Stimulated activated effector memory CD8-positive, alpha-beta T cell treated with anti-CD3 and anti-CD28 coated beads, Interleukin-12 subunit alpha, Interleukin-12 subunit beta, amount 100 ng/mL, for 72 hours (primary cell): ENCODE measurements at regions not wholly inside any gene's neighbourhood (a gene's known extent, or its start where the extent isn't known, plus 50 kb on each side); places are given as distances from the start of the nearest gene placed in this dataset.

Experiments used
- ATAC-seq: fragments of 150-1000 bp; cut with Tn5 transposase; 2 replicates; pipeline ENCODE4 v1.10.0; 2021
- DNase-seq, 2 donors: peaks; one replicate each; pipeline ENCODE4 v3.0.0; 2021 to 2022; ENCODE audit warnings: low spot score in 2 of 2
- H3K27ac Mint-ChIP-seq: one replicate; pipeline ENCODE4 v1.8.0; 2022; ENCODE audit warnings: mild to moderate bottlenecking, mixed read lengths
- H3K36me3 Mint-ChIP-seq: one replicate; pipeline ENCODE4 v1.8.0; 2022; ENCODE audit warnings: mild to moderate bottlenecking, mixed read lengths
- H3K4me1 Mint-ChIP-seq: one replicate; pipeline ENCODE4 v1.8.0; 2022; ENCODE audit warnings: mixed read lengths
- H3K4me3 Mint-ChIP-seq: one replicate; pipeline ENCODE4 v1.8.0; 2022; ENCODE audit warnings: mild to moderate bottlenecking, mixed read lengths
- H3K9me3 Mint-ChIP-seq: one replicate; pipeline ENCODE4 v1.8.0; 2022; ENCODE audit warnings: mixed read lengths

GRCh38 chr20:19849341-19850197 is 91.5 kb downstream of the RIN2 start:
- H3K9me3 Mint-ChIP-seq: peaks cover 2% of the 10 kb centered on the region
- H3K4me3 Mint-ChIP-seq: no peak overlapping the region
- H3K4me1 Mint-ChIP-seq: no peaks in the 10 kb centered on the region
- no peak overlapping the region for H3K27ac Mint-ChIP-seq
- no peaks in the 10 kb centered on the region for H3K36me3 Mint-ChIP-seq
- DNase-seq (no peak), ATAC-seq (no peak)

GRCh38 chr20:19850198-19850533 is 92.1 kb downstream of the RIN2 start:
- ATAC-seq (no peak), DNase-seq (no peak)
- no peaks in the 10 kb centered on the region for H3K36me3 Mint-ChIP-seq
- no peaks in the 10 kb centered on the region for H3K9me3 Mint-ChIP-seq
- no peak overlapping the region for H3K4me3 Mint-ChIP-seq
- H3K4me1 Mint-ChIP-seq: no peaks in the 10 kb centered on the region
- no peak overlapping the region for H3K27ac Mint-ChIP-seq

DNA sequence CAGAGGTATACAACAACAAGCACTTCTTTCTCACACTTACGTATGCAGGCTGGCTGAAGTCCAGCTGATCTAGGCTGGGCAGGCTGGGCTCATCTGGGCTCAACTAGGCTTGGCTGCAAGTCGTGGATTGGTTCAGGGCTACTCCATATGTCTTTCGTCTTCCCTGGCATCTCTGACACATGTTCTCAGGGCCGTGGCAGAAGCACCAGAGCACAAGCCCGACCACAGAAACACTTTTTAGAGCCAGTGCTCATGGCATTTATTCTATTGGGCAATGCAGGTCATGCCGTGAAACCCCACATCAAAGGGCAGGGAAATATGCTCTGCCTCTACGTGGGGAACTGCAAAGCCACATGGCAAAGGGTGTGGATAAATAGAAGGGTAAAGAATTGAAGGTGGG is 93.8 kb downstream of the RIN2 start:
- ATAC-seq: no peak
- Mint-ChIP-seq H3K4me1 (no peaks in the 10 kb centered on the region), H3K9me3 (no peaks in the 10 kb centered on the region), H3K36me3 (no peaks in the 10 kb centered on the region), H3K27ac (no peak overlapping the region), H3K4me3 (no peak overlapping the region)
- no peak for DNase-seq

DNA sequence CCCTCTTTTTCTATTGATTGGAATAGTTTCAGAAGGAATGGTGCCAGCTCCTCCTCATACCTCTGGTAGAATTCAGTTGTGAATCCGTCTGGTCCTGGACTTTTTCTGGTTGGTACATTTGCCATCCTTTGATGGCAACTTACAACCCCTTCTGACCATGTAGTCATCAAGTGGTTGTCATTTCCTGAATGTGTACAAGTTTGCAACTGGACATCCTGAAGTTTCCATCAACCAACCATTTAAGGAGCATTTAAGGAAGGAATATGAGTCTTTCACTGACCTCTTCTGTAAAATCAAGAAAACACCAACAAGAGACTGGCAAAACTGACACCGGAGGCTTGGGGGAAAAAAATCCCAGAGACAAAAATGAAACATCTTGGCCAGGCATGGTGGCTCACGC is 97.4 kb downstream of the RIN2 start:
- DNase-seq: no peak
- Mint-ChIP-seq H3K27ac (no peak overlapping the region), H3K9me3 (peaks cover 5% of the 10 kb centered on the region), H3K4me3 (no peak overlapping the region), H3K4me1 (no peaks in the 10 kb centered on the region), H3K36me3 (no peaks in the 10 kb centered on the region)
- no peak for ATAC-seq

- DNase-seq: no peak
- ATAC-seq: no peak
- no peaks in the 10 kb centered on the region for H3K36me3 Mint-ChIP-seq
- H3K4me1 Mint-ChIP-seq: no peaks in the 10 kb centered on the region
- H3K4me3 Mint-ChIP-seq: no peak overlapping the region
- peaks cover 5% of the 10 kb centered on the region for H3K9me3 Mint-ChIP-seq
- no peak overlapping the region for H3K27ac Mint-ChIP-seq
Measured at GRCh38 chr20:19858466-19859371, 100.7 kb downstream of the RIN2 start.

- Mint-ChIP-seq H3K9me3 (peaks cover 5% of the 10 kb centered on the region), H3K4me3 (no peak overlapping the region), H3K4me1 (no peaks in the 10 kb centered on the region), H3K27ac (no peak overlapping the region), H3K36me3 (no peaks in the 10 kb centered on the region)
- ATAC-seq (no peak), DNase-seq (no peak)
Measured at GRCh38 chr20:19859444-19859843, 101.4 kb downstream of the RIN2 start.

DNA sequence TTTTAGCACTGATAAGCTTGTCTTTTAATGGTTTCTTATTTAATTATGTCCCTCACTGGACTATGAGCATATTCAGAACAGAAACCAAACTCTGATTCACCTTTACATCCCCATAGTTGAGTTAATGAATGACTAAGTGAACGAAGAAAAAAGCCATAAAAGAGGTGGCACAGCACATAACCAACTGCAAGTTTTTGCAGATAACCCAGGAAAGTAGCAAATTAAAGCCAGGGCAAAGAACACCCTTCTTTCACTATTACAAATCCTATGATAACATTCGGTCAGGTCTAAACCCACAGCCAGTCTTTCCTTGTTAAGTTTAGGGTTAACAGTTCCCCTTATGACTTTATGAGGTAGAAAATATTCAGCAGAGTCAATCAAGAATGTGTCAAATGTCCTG is 102.7 kb downstream of the RIN2 start:
- ATAC-seq (peak; percentile 62), DNase-seq (no peak)
- H3K4me3 Mint-ChIP-seq: no peak overlapping the region
- H3K9me3 Mint-ChIP-seq: peaks cover 5% of the 10 kb centered on the region
- no peaks in the 10 kb centered on the region for H3K36me3 Mint-ChIP-seq
- no peak overlapping the region for H3K27ac Mint-ChIP-seq
- H3K4me1 Mint-ChIP-seq: no peaks in the 10 kb centered on the region

GRCh38 chr20:19861147-19861759 is 103.2 kb downstream of the RIN2 start:
- peaks cover 5% of the 10 kb centered on the region for H3K9me3 Mint-ChIP-seq
- H3K4me3 Mint-ChIP-seq: no peak overlapping the region
- no peak for ATAC-seq
- H3K4me1 Mint-ChIP-seq: no peaks in the 10 kb centered on the region
- no peaks in the 10 kb centered on the region for H3K36me3 Mint-ChIP-seq
- no peak overlapping the region for H3K27ac Mint-ChIP-seq
- no peak for DNase-seq

GRCh38 chr20:19864130-19864529 is 106.1 kb downstream of the RIN2 start:
- Mint-ChIP-seq H3K4me1 (no peaks in the 10 kb centered on the region), H3K27ac (no peak overlapping the region), H3K4me3 (no peak overlapping the region), H3K9me3 (peaks cover 5% of the 10 kb centered on the region), H3K36me3 (peaks cover 5% of the 10 kb centered on the region)
- ATAC-seq (no peak), DNase-seq (no peak)

DNA sequence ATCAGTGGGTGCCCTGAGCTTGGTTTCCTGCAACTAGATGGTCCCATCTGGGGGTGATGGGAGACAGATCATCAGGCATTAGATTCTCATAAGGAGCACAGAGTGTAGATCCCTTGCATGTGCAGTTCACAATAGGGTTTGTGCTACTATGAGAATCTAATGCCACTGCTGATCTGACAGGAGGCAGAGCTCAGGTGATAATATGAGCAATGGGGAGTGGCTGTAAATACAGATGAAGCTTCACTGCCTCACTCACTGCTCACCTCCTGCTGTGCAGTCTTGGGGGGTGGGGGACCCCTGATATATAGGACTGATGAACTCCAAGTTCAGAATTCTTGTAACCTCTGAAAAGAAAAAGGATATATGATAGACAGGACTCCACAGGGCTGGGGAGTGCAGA is 108.0 kb downstream of the RIN2 start:
- Mint-ChIP-seq H3K36me3 (peaks cover 5% of the 10 kb centered on the region), H3K4me1 (no peaks in the 10 kb centered on the region), H3K9me3 (no peaks in the 10 kb centered on the region), H3K4me3 (no peak overlapping the region), H3K27ac (no peak overlapping the region)
- ATAC-seq (no peak), DNase-seq (no peak)

DNA sequence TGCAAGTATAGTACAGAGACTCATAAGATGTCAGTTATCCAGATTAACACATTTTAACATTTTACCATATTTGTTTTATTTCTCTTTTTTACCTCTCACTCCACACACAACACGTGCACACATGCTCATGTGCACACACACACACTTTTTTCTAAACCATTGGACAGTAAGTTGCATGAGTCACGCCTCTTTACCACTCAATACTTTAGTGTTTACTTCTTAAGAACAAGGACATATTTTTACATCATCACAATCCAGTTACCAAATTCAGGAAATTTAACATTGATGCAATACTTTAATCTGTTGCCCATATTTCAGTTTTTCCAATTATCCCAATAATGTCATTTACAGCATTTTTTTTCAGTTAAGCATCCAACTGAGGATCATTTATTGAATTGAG is 109.0 kb downstream of the RIN2 start:
- ATAC-seq: no peak
- Mint-ChIP-seq H3K4me3 (no peak overlapping the region), H3K9me3 (no peaks in the 10 kb centered on the region), H3K4me1 (no peaks in the 10 kb centered on the region), H3K27ac (no peak overlapping the region), H3K36me3 (peaks cover 5% of the 10 kb centered on the region)
- no peak for DNase-seq

- Mint-ChIP-seq H3K4me3 (no peak overlapping the region), H3K4me1 (no peaks in the 10 kb centered on the region), H3K27ac (no peak overlapping the region), H3K36me3 (peaks cover 5% of the 10 kb centered on the region), H3K9me3 (no peaks in the 10 kb centered on the region)
- DNase-seq: no peak
- no peak for ATAC-seq
Measured at GRCh38 chr20:19867940-19868371, 109.9 kb downstream of the RIN2 start.

- H3K27ac Mint-ChIP-seq: no peak overlapping the region
- peaks cover 5% of the 10 kb centered on the region for H3K36me3 Mint-ChIP-seq
- H3K4me1 Mint-ChIP-seq: no peaks in the 10 kb centered on the region
- no peaks in the 10 kb centered on the region for H3K9me3 Mint-ChIP-seq
- DNase-seq (no peak), ATAC-seq (no peak)
- no peak overlapping the region for H3K4me3 Mint-ChIP-seq
Measured at GRCh38 chr20:19868441-19868840, 110.4 kb downstream of the RIN2 start.

DNA sequence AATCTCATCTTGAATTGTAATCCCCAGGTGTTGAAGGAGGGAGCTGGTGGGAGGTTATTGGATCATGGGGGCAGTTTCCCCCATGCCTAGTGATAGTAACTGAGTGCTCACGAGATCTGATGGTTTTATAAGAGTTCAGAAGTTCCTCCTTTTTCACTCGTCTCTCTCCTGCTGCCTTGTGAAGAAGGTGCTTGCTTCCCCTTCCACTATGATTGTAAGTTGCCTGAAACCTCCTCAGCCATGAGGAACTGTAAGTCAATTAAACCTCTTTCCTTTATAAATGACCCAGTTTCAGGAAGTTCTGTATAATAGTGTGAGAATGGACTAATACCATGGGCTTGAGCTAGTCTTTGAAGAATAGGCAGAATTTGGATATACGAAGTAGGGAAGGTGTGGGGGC is 113.9 kb downstream of the RIN2 start:
- DNase-seq: no peak
- H3K4me3 Mint-ChIP-seq: no peak overlapping the region
- H3K27ac Mint-ChIP-seq: no peak overlapping the region
- no peaks in the 10 kb centered on the region for H3K4me1 Mint-ChIP-seq
- H3K9me3 Mint-ChIP-seq: no peaks in the 10 kb centered on the region
- peaks cover 5% of the 10 kb centered on the region for H3K36me3 Mint-ChIP-seq
- ATAC-seq: no peak

DNA sequence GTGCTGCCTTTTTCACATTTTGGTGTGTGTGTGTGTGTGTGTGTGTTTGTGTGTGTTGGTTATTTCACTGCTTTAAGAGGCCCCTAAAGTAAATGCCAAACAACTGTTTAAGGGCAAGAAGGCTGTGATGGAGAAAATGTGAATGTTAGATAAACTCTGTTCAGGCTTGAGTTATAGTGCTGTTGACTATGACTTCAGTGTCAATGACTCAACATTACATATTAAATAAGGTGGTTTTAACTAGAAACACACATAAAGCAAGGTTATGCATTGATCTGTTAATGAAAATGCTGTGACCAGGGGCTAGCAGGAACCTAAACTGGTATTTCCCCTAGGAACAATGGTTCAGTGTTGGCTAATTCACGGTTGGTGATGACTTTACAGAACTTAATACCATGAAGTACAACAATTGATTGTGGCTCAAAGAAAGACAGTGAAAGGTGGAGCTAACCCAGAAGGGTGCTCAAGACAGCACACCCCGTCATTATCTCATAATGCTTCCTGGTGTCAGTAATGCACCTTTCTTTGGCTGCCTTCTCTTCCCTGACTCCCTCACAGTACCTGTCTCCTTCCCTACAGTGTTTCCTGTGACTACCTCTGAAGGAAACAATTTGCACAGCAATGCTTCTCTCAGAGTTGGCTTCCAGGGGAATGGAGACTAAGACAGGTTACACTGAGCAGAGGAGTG is 116.1 kb downstream of the RIN2 start:
- no peak overlapping the region for H3K27ac Mint-ChIP-seq
- no peak overlapping the region for H3K4me3 Mint-ChIP-seq
- no peaks in the 10 kb centered on the region for H3K9me3 Mint-ChIP-seq
- DNase-seq: no peak
- no peaks in the 10 kb centered on the region for H3K4me1 Mint-ChIP-seq
- ATAC-seq: no peak
- H3K36me3 Mint-ChIP-seq: no peaks in the 10 kb centered on the region
